Activated CD4-positive, alpha-beta T cell treated with anti-CD3 and anti-CD28 coated beads, Interleukin-2, amount 10 ng/mL, durations not matched to agents 24 days and 14 days (primary cell): ENCODE measurements at regions not wholly inside any gene's neighbourhood (a gene's known extent, or its start where the extent isn't known, plus 50 kb on each side); places are given as distances from the start of the nearest gene placed in this dataset.
"Not testable (repeated sequence)": the region's sequence is repeated elsewhere in the genome, so short reads cannot be mapped to it uniquely, and the experiment has no call there.

Source experiments
- DNase-seq: peaks from one replicate; pipeline ENCODE4 v3.0.0; 2022
- H3K27ac Mint-ChIP-seq: one replicate; pipeline ENCODE4 v1.8.0; 2022; ENCODE audit warnings: mild to moderate bottlenecking, mixed read lengths
- H3K27me3 Mint-ChIP-seq: one replicate; pipeline ENCODE4 v1.8.0; 2022; ENCODE audit warnings: mixed read lengths
- H3K36me3 Mint-ChIP-seq: one replicate; pipeline ENCODE4 v1.8.0; 2022; ENCODE audit warnings: low read depth, mild to moderate bottlenecking, mixed read lengths
- H3K4me1 Mint-ChIP-seq: one replicate; pipeline ENCODE4 v1.8.0; 2021; ENCODE audit warnings: mixed read lengths
- H3K4me3 Mint-ChIP-seq: one replicate; pipeline ENCODE4 v1.8.0; 2022; ENCODE audit warnings: mild to moderate bottlenecking, moderate library complexity, mixed read lengths
- H3K9me3 Mint-ChIP-seq: one replicate; pipeline ENCODE4 v1.8.0; 2021; ENCODE audit warnings: mixed read lengths
- intact Hi-C: fragments of 100-400 bp; cut with micrococcal nuclease; formaldehyde crosslinking; loops from one replicate; pipeline ENCODE4 v1.15.1; 2023

DNA sequence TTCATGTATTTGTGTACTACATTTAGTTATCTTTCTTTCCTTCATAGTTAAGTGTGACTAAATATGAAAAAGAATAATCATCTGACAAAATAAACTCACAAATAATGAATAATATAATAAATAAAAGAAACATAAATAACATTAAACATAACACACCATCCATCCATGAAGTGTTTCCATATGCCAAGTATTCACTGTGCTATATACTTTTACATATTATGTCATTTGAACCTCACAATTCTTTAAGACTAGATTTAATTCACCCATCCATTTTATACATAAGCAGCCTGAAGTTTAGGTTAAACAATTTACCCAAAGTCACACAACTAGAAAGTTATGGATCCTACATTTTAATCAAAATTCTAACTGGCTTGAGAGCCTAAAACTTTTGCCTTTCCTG, 549.4 kb upstream of the HS3ST5 start:
- no peaks in the 10 kb centered on the region for H3K4me1 Mint-ChIP-seq
- no peaks in the 10 kb centered on the region for H3K9me3 Mint-ChIP-seq
- intact Hi-C loops, result no loop called here
- no peak overlapping the region for H3K4me3 Mint-ChIP-seq
- no peaks in the 10 kb centered on the region for H3K36me3 Mint-ChIP-seq
- no peaks in the 10 kb centered on the region for H3K27me3 Mint-ChIP-seq
- H3K27ac Mint-ChIP-seq, result no peak overlapping the region
- DNase-seq, result no peak

DNA sequence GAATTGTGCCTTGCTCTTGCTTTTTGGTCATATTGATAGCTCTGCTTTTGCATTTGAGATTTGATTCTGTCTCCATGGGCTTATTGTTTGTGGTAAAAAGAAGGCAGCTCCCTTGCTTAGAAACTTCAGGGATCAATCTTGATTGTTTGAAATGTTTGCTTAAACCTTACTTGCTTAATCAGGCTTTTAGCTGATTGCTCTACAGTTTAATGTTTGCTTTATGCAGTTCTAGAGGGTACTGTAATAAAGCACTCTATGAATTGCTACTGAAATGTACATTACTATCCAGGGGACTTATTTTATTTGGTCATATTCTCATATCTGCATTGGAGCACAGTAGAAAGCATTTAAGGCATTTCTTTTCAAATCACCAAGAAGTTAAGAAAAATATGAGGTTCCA, 545.4 kb upstream of the HS3ST5 start:
- H3K36me3 Mint-ChIP-seq, result no peaks in the 10 kb centered on the region
- H3K4me3 Mint-ChIP-seq, result no peak overlapping the region
- intact Hi-C loops, result no loop called here
- no peaks in the 10 kb centered on the region for H3K9me3 Mint-ChIP-seq
- no peaks in the 10 kb centered on the region for H3K4me1 Mint-ChIP-seq
- no peak overlapping the region for H3K27ac Mint-ChIP-seq
- no peaks in the 10 kb centered on the region for H3K27me3 Mint-ChIP-seq
- DNase-seq, result no peak

DNA sequence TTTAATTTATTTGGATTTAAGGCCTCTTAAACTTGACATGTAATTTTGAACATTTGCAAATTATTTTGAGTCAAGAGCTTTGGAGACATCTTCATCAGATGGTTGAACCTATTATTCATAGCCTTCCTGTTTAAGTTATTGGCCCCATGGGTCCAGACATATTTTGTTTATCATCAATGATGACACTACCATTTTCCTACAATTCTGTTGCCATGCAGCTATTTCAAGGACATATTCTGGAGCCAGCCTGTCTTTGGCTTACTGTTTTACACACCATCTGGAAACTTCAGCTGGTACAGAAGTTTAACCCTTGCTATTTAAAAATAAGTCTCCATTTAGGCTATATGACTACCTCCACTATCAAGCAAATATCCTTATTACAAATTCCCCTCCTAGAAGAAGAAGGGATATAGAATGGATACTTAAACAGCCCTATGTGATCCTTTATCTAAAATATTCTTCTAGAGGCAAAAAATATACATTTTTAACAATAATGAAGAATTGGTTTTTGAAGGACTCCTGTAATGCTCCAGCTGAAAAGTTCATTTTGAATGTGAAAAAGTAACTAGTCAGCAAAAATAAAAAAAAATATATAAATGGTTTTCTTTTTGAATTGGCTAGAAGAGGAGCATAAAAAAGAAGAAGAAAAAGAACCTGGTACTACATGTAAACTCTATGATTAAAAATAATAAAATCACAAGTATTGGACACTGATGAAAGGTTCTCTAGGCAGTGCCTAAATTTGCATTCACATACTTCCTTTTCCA, 544.0 kb upstream of the HS3ST5 start:
- H3K27ac Mint-ChIP-seq, result no peak overlapping the region
- no peaks in the 10 kb centered on the region for H3K27me3 Mint-ChIP-seq
- H3K4me3 Mint-ChIP-seq, result no peak overlapping the region
- intact Hi-C loops, result no loop called here
- no peaks in the 10 kb centered on the region for H3K36me3 Mint-ChIP-seq
- DNase-seq, result no peak
- H3K4me1 Mint-ChIP-seq, result no peaks in the 10 kb centered on the region
- H3K9me3 Mint-ChIP-seq, result no peaks in the 10 kb centered on the region

DNA sequence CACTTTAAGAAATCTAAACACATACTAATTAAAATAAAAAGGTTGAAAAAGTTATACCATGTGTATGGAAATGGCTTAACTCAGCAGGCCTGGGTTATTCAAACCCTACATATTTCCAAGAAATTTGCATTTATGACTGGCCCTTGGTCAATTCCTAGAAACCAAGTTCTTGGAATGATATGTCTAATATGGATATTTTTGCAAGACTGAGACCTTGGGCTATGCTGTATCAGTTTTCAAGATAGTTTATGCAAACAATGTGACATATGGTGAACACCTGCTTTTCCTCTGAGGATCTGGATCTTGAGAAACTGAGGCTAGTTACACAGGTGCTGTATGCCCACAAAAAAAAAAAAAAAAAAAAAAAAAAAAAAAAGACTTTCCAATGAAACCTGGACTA, 536.9 kb upstream of the HS3ST5 start:
- H3K27ac Mint-ChIP-seq, result no peak overlapping the region
- intact Hi-C loops, result no loop called here
- no peak for DNase-seq
- H3K36me3 Mint-ChIP-seq, result no peaks in the 10 kb centered on the region
- no peaks in the 10 kb centered on the region for H3K9me3 Mint-ChIP-seq
- no peak overlapping the region for H3K4me3 Mint-ChIP-seq
- H3K4me1 Mint-ChIP-seq, result no peaks in the 10 kb centered on the region
- no peaks in the 10 kb centered on the region for H3K27me3 Mint-ChIP-seq

DNA sequence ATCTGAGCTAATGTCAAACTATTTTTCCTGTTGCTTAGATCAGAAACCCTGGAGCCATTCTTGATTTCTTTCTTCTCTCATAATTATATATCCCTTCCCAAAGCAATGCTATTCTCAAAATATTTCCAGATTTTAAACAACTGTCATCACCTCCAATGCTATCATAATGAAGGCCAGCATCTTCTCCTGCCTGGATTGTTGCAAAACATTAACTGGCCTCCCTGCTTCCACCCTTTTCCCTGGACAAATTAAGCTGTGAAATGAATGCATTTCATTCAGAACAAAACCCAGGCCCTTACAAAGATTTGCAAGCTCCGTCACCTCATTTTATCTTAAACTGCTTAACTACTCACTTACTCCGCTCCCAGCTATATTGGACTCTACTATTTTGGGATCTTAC, 535.3 kb upstream of the HS3ST5 start:
- DNase-seq, result no peak
- Mint-ChIP-seq H3K27ac (no peak overlapping the region), H3K27me3 (no peaks in the 10 kb centered on the region), H3K4me3 (no peak overlapping the region), H3K36me3 (no peaks in the 10 kb centered on the region), H3K9me3 (no peaks in the 10 kb centered on the region), H3K4me1 (no peaks in the 10 kb centered on the region)
- intact Hi-C loops, result no loop called here

DNA sequence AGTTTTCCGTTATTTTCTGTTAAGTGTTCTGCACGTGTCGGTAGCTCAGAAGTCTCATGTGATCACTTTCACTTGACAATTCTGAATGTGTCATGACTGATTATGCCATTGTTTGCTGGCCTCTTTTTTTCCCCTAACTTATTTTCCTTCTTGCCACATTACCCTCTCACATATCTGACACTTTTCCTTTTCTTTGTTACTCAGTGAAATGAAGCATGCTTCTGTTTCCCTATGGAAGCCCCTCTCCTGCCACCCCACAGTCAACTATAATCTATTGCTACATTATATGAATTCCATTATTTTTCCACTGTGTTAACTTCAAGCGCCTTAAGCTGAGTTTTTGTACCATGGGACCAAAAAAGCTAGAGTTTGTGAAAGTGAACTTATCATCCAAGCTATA, 531.6 kb upstream of the HS3ST5 start:
- Mint-ChIP-seq H3K27ac (no peak overlapping the region), H3K27me3 (no peaks in the 10 kb centered on the region), H3K4me3 (no peak overlapping the region), H3K4me1 (no peaks in the 10 kb centered on the region), H3K9me3 (no peaks in the 10 kb centered on the region), H3K36me3 (no peaks in the 10 kb centered on the region)
- intact Hi-C loops, result no loop called here
- no peak for DNase-seq

DNA sequence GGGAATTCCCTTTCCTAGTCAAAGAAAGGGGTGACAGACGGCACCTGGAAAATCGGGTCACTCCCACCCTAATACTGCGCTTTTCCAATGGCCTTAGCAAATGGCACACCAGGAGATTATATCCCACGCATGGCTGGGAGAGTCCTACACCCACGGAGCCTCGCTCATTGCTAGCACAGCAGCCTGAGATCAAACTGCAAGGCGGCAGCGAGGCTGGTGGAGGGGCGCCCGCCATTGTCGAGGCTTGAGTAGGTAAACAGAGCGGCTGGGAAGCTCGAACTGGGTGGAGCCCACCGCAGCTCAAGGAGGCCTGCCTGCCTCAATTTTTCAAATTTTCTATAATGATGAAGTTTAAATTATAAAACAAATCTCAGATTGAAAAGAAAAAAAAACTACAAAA, 522.7 kb upstream of the HS3ST5 start:
- intact Hi-C loops, H3K4me3 Mint-ChIP-seq, H3K27ac Mint-ChIP-seq, H3K4me1 Mint-ChIP-seq, H3K27me3 Mint-ChIP-seq, H3K9me3 Mint-ChIP-seq, H3K36me3 Mint-ChIP-seq, DNase-seq: not testable (repeated sequence)

DNA sequence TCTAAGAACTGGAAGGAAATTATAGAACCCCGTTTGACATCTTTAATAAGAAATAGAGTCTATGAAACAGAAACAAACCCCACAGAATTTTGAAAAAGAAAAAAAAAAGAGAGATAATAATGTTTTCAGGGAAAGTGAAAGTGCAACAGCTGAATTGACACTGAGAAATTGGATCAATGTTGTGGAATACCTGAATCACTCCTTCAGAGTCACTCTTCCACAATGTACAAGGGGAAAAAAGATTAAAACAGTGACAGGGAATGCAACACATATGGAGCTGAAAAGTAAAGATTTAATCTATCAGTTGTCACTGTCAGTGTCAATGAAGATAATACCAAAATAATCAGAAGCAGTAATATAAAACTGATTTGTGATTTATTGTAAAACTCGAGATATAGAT, 520.8 kb upstream of the HS3ST5 start:
- intact Hi-C loops, result no loop called here
- no peak for DNase-seq
- H3K27me3 Mint-ChIP-seq, result no peaks in the 10 kb centered on the region
- no peaks in the 10 kb centered on the region for H3K4me1 Mint-ChIP-seq
- H3K36me3 Mint-ChIP-seq, result no peaks in the 10 kb centered on the region
- peaks cover 6% of the 10 kb centered on the region for H3K9me3 Mint-ChIP-seq
- H3K4me3 Mint-ChIP-seq, result no peak overlapping the region
- no peak overlapping the region for H3K27ac Mint-ChIP-seq

DNA sequence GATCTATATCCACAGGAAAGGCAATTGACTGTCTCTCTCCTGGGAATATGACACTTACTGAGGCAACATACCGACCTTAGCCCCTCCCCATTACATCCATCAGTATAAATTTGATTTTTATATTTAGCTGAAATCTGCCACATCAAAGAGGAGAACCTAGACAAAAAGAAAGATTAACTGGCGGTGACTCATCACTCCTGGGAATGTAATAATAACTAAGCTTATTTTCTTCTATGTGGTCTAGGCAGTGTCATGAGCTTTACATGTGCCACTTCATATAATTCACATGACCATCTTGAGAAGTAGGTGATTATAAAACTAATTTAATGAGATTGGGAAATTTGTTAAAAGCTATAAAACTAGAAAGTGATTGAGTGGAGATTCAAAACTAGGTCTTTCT, 520.0 kb upstream of the HS3ST5 start:
- no peaks in the 10 kb centered on the region for H3K4me1 Mint-ChIP-seq
- no peak overlapping the region for H3K27ac Mint-ChIP-seq
- no peaks in the 10 kb centered on the region for H3K27me3 Mint-ChIP-seq
- H3K9me3 Mint-ChIP-seq, result peaks cover 4% of the 10 kb centered on the region
- DNase-seq, result no peak
- no peaks in the 10 kb centered on the region for H3K36me3 Mint-ChIP-seq
- intact Hi-C loops, result no loop called here
- H3K4me3 Mint-ChIP-seq, result no peak overlapping the region

DNA sequence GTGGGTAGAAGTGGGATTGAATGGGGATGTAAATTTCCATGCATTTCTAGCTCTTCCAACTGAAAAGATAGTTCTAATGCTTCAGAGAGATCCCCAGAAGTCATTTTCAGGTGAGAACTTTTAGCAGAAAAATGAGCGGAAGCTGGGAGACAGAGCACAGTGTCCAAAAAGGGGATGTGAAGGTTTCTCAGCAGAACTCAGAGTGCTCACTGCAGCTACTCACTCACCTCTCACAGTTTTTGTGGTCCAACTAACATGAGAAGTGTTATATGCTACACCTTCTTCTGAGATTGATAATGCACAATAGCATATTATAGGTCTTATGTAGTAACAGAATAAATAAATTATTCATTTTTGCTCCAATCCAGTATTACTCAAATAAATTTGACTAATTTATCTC, 519.2 kb upstream of the HS3ST5 start:
- intact Hi-C loops, result no loop called here
- Mint-ChIP-seq H3K36me3 (no peaks in the 10 kb centered on the region), H3K27ac (no peak overlapping the region)

DNA sequence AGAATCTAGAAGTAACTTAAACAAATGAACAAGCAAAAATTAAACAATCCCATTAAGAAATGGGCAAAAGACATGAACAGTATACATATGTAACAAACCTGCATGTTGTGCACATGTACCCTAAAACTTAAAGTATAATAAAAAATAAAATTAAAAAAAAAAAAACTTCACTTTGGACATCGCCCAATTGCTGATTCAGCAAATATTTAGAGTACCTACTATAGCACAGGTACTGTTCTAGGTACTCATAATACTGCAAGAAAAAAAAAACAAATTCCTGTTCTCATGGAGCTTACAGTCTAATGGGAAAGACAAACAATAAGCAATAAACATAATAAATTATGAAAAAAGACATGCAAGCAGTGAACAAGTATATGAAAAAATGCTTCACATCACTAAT, 501.5 kb upstream of the HS3ST5 start:
- no peak for DNase-seq
- Mint-ChIP-seq H3K4me1 (no peaks in the 10 kb centered on the region), H3K27me3 (no peaks in the 10 kb centered on the region), H3K4me3 (no peak overlapping the region), H3K36me3 (no peaks in the 10 kb centered on the region), H3K9me3 (no peaks in the 10 kb centered on the region), H3K27ac (no peak overlapping the region)
- intact Hi-C loops, result no loop called here

More for the DNA sequence above, 519.2 kb upstream of the HS3ST5 start:
- Mint-ChIP-seq H3K27me3 (no peaks in the 10 kb centered on the region), H3K9me3 (peaks cover 4% of the 10 kb centered on the region), H3K4me3 (no peak overlapping the region), H3K4me1 (no peaks in the 10 kb centered on the region)
- DNase-seq, result no peak

DNA sequence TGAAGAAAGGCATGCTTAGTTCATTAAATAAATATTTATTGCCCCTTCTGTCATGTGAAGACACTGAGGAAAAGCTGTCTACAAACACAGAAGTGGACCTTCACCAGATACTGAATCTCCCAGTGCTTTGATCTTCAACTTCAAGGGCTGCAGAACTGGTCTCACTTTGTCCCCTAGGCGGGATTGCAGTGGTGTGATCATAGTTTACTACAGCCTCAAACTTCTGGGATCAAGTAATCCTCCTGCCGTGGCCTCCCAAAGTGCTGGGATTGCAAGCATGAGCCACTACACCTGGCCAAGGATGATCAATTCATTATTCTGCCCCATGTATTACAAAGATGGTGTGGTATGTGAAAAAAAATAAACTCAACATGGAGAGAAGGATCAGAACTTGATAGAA, 496.2 kb upstream of the HS3ST5 start:
- Mint-ChIP-seq H3K4me3 (no peak overlapping the region), H3K4me1 (no peaks in the 10 kb centered on the region), H3K36me3 (no peaks in the 10 kb centered on the region), H3K9me3 (no peaks in the 10 kb centered on the region), H3K27me3 (no peaks in the 10 kb centered on the region), H3K27ac (no peak overlapping the region)
- DNase-seq, result no peak
- intact Hi-C loops, result no loop called here

DNA sequence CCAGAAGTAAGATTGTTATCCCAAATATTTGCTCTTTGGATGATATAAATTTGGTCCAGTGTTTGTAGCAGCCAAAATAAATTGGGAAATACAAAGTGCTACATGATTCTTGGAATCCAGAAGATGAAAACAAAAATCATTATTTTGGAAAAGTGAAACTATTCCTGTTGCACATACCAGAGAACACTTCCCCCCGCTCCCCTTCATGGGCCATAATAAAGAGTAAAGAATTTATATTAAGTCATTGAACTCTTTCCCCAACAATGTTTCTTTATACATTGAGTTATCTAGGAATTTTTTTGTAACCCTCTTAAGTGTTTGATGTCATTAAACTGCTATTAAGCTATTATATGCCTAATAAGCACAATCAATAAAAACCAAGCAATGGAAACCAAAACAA, 490.4 kb upstream of the HS3ST5 start:
- intact Hi-C loops, result no loop called here
- no peak for DNase-seq
- H3K27ac Mint-ChIP-seq, result no peak overlapping the region
- H3K9me3 Mint-ChIP-seq, result no peaks in the 10 kb centered on the region
- H3K27me3 Mint-ChIP-seq, result no peaks in the 10 kb centered on the region
- H3K36me3 Mint-ChIP-seq, result no peaks in the 10 kb centered on the region
- no peak overlapping the region for H3K4me3 Mint-ChIP-seq
- H3K4me1 Mint-ChIP-seq, result no peaks in the 10 kb centered on the region

DNA sequence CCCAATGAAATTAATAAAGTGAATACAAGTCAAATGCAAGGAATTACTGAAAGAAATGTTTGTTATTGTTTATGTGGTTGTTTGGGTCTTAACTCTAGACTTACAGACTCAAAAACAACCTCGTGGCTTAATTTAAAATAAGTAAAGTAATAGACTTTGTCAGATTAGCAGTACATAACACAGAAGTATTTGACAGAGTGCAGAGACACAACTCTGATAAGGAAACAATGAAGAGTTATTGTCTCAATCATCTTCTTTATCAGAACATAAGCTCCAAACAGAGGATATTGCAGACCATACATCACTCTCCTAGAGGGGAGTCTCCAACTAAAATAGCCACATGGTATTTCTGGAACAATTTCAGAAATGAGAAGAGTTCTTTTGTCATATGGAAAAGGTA, 487.7 kb upstream of the HS3ST5 start:
- Mint-ChIP-seq H3K4me1 (no peaks in the 10 kb centered on the region), H3K27me3 (no peaks in the 10 kb centered on the region), H3K9me3 (no peaks in the 10 kb centered on the region), H3K27ac (no peak overlapping the region), H3K36me3 (no peaks in the 10 kb centered on the region), H3K4me3 (no peak overlapping the region)
- DNase-seq, result no peak
- intact Hi-C loops, result no loop called here

DNA sequence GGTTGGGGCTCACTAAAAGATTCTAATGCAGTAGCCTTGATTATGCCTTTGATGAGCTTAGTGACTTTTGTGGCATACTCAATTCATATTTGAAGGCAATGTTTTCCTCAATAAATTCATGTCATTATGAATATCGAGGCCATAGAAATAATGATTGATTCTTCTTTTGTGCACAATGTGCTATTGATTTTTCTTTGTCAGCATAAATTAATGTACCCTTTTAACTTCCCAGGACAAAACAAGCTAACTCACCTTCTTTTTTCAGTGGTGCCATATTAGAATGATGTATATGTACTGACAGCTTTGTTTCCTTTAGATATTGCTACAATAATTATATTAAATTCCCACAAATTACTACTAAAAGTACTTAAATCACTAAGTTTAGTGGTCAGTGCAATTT, 484.3 kb upstream of the HS3ST5 start:
- intact Hi-C loops, result no loop called here
- Mint-ChIP-seq H3K4me3 (no peak overlapping the region), H3K36me3 (no peaks in the 10 kb centered on the region), H3K27ac (no peak overlapping the region), H3K9me3 (no peaks in the 10 kb centered on the region), H3K27me3 (no peaks in the 10 kb centered on the region), H3K4me1 (no peaks in the 10 kb centered on the region)
- DNase-seq, result no peak
